ENCODE measurements at regions not wholly inside any gene's neighbourhood (a gene's known extent, or its start where the extent isn't known, plus 50 kb on each side); places are given as distances from the start of the nearest gene placed in this dataset.
"Not testable (repeated sequence)": the region's sequence is repeated elsewhere in the genome, so short reads cannot be mapped to it uniquely, and the experiment has no call there.

DNA sequence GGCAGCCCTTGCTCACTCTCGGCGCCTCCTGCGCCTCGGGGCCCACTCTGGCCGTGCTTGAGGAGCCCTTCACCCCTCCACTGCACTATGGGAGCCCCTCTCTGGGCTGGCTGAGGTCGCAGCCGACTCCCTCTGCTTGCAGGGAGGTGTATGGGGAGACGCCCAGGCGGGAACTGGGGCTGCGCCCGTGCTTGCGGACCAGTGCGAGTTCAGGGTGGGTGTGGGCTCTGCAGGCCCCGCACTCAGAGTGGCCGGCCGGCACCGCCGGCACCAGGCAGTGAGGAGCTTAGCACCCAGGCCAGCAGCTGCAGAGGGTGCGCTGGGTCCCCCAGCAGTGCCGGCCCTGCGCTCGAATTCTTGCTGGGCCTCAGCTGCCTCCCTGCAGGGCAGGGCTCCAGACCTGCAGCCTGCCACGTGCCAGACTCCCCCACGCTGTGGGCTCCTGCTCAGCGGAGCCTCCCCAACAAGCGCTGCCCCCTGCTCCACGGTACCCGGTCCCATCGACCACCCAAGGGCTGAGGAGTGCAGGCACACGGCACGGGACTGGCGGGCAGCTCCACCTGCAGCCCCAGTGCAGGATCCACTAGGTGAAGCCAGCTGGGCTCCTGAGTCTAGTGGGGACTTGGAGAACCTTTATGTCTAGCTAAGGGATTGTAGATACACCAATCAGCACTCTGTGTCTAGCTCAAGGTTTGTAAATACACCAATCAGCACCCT, 54.0 kb upstream of the WWC2 start:
- H3K4me3 ChIP-seq; H3K27me3 ChIP-seq (ENCODE audit: control insufficient read depth in 3 of 3, insufficient read depth in 3 of 3, low read length in 2 of 3); H3K27ac ChIP-seq (ENCODE audit: low read depth in 1 of 2, low read length in 1 of 2); H3K4me1 ChIP-seq (ENCODE audit: control insufficient read depth in 5 of 5, insufficient read depth in 5 of 5, low read length in 5 of 5); H3K9me3 ChIP-seq (ENCODE audit: control insufficient read depth in 4 of 4, insufficient read depth in 3 of 4, low read length in 3 of 4); H3K36me3 ChIP-seq (ENCODE audit: control insufficient read depth in 4 of 4, insufficient read depth in 4 of 4, low read length in 4 of 4); ATAC-seq (ENCODE audit: insufficient read depth, low FRiP score); H3K9ac ChIP-seq (ENCODE audit: insufficient read depth in 1 of 2, low read length in 2 of 2); DNase-seq: not testable (repeated sequence)
- 94 to 97% methylated on average over 32 of the region's 32 CpGs for WGBS, 2 donors

DNA sequence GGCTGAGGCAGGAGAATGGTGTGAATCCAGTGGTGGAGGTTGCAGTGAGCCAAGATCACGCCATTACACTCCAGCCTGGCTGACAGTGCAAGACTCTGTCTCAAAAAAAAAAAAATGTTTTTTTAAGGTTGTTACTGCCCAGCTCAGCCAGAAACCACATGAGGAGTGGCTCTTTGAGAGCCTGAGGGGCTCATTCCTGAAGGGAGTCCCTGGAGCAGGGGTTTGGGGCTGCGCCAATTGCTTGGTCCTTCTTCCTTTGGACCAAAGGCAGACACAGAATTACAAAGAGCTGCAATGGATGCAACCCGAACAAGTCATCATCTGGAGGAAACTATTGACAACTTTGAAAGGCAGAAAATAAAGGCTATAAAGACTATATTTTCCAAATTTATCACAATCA, 60.6 kb upstream of the WWC2 start:
- no peak overlapping the region for H3K4me3 ChIP-seq
- no peaks in the 10 kb centered on the region for H3K36me3 ChIP-seq (ENCODE audit: control insufficient read depth in 4 of 4, insufficient read depth in 4 of 4, low read length in 4 of 4)
- H3K27ac ChIP-seq (ENCODE audit: low read depth in 1 of 2, low read length in 1 of 2), result no peak overlapping the region
- H3K9ac ChIP-seq (ENCODE audit: insufficient read depth in 1 of 2, low read length in 2 of 2), result no peak overlapping the region
- 90 to 93% methylated on average over 3 of the region's 3 CpGs for WGBS, 2 donors
- ATAC-seq (ENCODE audit: insufficient read depth, low FRiP score) (no peak), DNase-seq (no peak)
- peaks cover 0 to 2% (median 0%) of the 10 kb centered on the region in 5 donors for H3K4me1 ChIP-seq (ENCODE audit: control insufficient read depth in 5 of 5, insufficient read depth in 5 of 5, low read length in 5 of 5)
- H3K27me3 ChIP-seq (ENCODE audit: control insufficient read depth in 3 of 3, insufficient read depth in 3 of 3, low read length in 2 of 3), result no peaks in the 10 kb centered on the region
- TF ChIP-seq, protein P1, sequence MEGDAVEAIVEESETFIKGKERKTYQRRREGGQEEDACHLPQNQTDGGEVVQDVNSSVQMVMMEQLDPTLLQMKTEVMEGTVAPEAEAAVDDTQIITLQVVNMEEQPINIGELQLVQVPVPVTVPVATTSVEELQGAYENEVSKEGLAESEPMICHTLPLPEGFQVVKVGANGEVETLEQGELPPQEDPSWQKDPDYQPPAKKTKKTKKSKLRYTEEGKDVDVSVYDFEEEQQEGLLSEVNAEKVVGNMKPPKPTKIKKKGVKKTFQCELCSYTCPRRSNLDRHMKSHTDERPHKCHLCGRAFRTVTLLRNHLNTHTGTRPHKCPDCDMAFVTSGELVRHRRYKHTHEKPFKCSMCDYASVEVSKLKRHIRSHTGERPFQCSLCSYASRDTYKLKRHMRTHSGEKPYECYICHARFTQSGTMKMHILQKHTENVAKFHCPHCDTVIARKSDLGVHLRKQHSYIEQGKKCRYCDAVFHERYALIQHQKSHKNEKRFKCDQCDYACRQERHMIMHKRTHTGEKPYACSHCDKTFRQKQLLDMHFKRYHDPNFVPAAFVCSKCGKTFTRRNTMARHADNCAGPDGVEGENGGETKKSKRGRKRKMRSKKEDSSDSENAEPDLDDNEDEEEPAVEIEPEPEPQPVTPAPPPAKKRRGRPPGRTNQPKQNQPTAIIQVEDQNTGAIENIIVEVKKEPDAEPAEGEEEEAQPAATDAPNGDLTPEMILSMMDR (IDR thresholded peaks at IDR 0.05; ENCODE audit: control extremely low read depth, extremely low read depth), result no peak
- peaks cover 0 to 3% (median 0%) of the 10 kb centered on the region in 4 donors for H3K9me3 ChIP-seq (ENCODE audit: control insufficient read depth in 4 of 4, insufficient read depth in 3 of 4, low read length in 3 of 4)

DNA sequence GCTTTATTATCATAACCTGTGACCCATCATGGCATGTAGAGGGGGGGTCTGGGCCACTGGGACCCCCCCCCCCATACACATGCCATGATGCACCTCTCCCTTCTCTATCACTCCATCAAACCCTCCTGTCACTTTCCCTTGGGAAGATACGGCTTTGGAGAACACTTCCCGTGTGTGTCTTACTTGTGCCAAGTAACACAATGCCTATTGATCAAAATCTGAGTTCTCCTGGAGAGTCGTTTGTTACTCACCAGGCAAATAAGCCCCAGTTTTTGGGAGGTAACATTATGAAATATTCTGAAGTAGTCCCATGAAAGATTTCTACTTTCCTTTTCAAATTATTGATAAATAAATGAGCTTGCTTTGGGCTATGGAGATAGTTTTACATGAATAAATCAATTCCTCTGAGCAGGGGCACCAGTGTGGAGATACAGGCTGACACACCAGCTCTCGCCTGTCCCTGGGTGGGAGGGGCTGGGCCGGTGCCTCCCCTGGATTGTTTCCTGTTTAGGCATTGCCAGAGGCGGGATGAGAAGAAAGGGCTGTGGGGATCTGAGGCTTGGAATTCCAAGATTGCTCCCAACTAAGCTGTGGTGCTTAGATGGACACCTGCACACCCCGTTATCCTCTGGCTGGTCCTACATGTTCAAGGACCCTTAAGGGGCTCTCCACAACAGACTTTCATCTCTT, 63.2 kb upstream of the WWC2 start:
- Histone ChIP-seq H3K4me3 (no peak overlapping the region), H3K27me3 (ENCODE audit: control insufficient read depth in 3 of 3, insufficient read depth in 3 of 3, low read length in 2 of 3) (no peaks in the 10 kb centered on the region), H3K9me3 (ENCODE audit: control insufficient read depth in 4 of 4, insufficient read depth in 3 of 4, low read length in 3 of 4) (peaks cover 0 to 3% (median 0%) of the 10 kb centered on the region in 4 donors), H3K4me1 (ENCODE audit: control insufficient read depth in 5 of 5, insufficient read depth in 5 of 5, low read length in 5 of 5) (peaks cover 0 to 2% (median 0%) of the 10 kb centered on the region in 5 donors), H3K9ac (ENCODE audit: insufficient read depth in 1 of 2, low read length in 2 of 2) (no peak overlapping the region), H3K27ac (ENCODE audit: low read depth in 1 of 2, low read length in 1 of 2) (no peak overlapping the region), H3K36me3 (ENCODE audit: control insufficient read depth in 4 of 4, insufficient read depth in 4 of 4, low read length in 4 of 4) (no peaks in the 10 kb centered on the region)
- TF ChIP-seq, protein P1 (IDR thresholded peaks at IDR 0.05; ENCODE audit: control extremely low read depth, extremely low read depth), result no peak
- ATAC-seq (ENCODE audit: insufficient read depth, low FRiP score) (no peak), DNase-seq (no peak)
- 41 to 62% methylated on average over 7 of the region's 7 CpGs for WGBS, 2 donors

DNA sequence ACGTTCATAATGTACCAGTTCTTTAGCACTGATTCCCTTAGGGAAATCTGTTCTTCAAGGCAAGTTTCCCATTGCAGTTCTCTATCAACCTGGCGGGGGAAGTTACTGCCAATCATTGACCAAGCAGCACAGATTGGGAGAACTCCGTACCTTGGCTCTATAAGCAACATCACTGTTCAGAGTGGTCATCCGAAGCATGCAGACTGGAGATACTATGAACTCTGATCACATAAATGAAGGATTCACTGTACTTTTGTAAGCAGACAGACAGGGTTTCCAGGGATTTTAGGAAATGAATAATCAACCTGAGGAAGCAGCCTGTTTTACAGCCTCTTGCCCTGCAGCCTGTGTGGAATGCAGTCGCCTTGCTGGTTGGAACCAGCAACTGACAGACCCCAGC, 63.8 kb upstream of the WWC2 start:
- Histone ChIP-seq H3K9me3 (ENCODE audit: control insufficient read depth in 4 of 4, insufficient read depth in 3 of 4, low read length in 3 of 4) (peaks cover 0 to 3% (median 0%) of the 10 kb centered on the region in 4 donors), H3K9ac (ENCODE audit: insufficient read depth in 1 of 2, low read length in 2 of 2) (no peak overlapping the region), H3K27ac (ENCODE audit: low read depth in 1 of 2, low read length in 1 of 2) (no peak overlapping the region), H3K4me3 (no peak overlapping the region), H3K4me1 (ENCODE audit: control insufficient read depth in 5 of 5, insufficient read depth in 5 of 5, low read length in 5 of 5) (peaks cover 0 to 2% (median 0%) of the 10 kb centered on the region in 5 donors), H3K27me3 (ENCODE audit: control insufficient read depth in 3 of 3, insufficient read depth in 3 of 3, low read length in 2 of 3) (no peaks in the 10 kb centered on the region), H3K36me3 (ENCODE audit: control insufficient read depth in 4 of 4, insufficient read depth in 4 of 4, low read length in 4 of 4) (no peaks in the 10 kb centered on the region)
- no peak for DNase-seq
- ATAC-seq (ENCODE audit: insufficient read depth, low FRiP score), result no peak
- TF ChIP-seq, protein P1 (IDR thresholded peaks at IDR 0.05; ENCODE audit: control extremely low read depth, extremely low read depth), result no peak
- whole genome bisulfite sequencing, 2 donors, result 85 to 88% methylated on average over 5 of the region's 5 CpGs
